ENCODE measurements at regions not wholly inside any gene's neighbourhood (a gene's known extent, or its start where the extent isn't known, plus 50 kb on each side); places are given as distances from the start of the nearest gene placed in this dataset.
"Not testable (repeated sequence)": the region's sequence is repeated elsewhere in the genome, so short reads cannot be mapped to it uniquely, and the experiment has no call there.

GRCh38 chr2:187873132-187873531 lies 318.9 kb upstream of the TFPI start:
- no peak for DNase-seq
- H3K4me3 ChIP-seq, result no peak overlapping the region

GRCh38 chr2:187874786-187875185 lies 320.6 kb upstream of the TFPI start:
- DNase-seq, result no peak
- no peaks in the 10 kb centered on the region for H3K9me3 ChIP-seq
- no peaks in the 10 kb centered on the region for H3K27me3 ChIP-seq
- no peaks in the 10 kb centered on the region for H3K36me3 ChIP-seq
- no peak overlapping the region for H3K4me3 ChIP-seq

More at GRCh38 chr2:187873132-187873531, 318.9 kb upstream of the TFPI start:
- Histone ChIP-seq H3K36me3 (no peaks in the 10 kb centered on the region), H3K27me3 (no peaks in the 10 kb centered on the region), H3K9me3 (no peaks in the 10 kb centered on the region)

GRCh38 chr2:187875261-187876141 lies 321.3 kb upstream of the TFPI start:
- H3K27me3 ChIP-seq, result no peaks in the 10 kb centered on the region
- DNase-seq, result no peak
- H3K9me3 ChIP-seq, result no peaks in the 10 kb centered on the region
- H3K4me3 ChIP-seq, result no peak overlapping the region
- H3K36me3 ChIP-seq, result no peaks in the 10 kb centered on the region

- no peak overlapping the region for H3K4me3 ChIP-seq
- H3K36me3 ChIP-seq, result no peaks in the 10 kb centered on the region
- no peaks in the 10 kb centered on the region for H3K27me3 ChIP-seq
- no peak for DNase-seq
- H3K9me3 ChIP-seq, result no peaks in the 10 kb centered on the region
Measured at GRCh38 chr2:187876554-187876953, 322.3 kb upstream of the TFPI start.

- H3K9me3 ChIP-seq, result no peaks in the 10 kb centered on the region
- no peaks in the 10 kb centered on the region for H3K36me3 ChIP-seq
- H3K4me3 ChIP-seq, result no peak overlapping the region
- H3K27me3 ChIP-seq, result no peaks in the 10 kb centered on the region
- no peak for DNase-seq
Measured at GRCh38 chr2:187877391-187877790, 323.2 kb upstream of the TFPI start.

GRCh38 chr2:187878112-187878511 lies 323.9 kb upstream of the TFPI start:
- Histone ChIP-seq H3K27me3 (no peaks in the 10 kb centered on the region), H3K36me3 (no peaks in the 10 kb centered on the region), H3K4me3 (no peak overlapping the region), H3K9me3 (no peaks in the 10 kb centered on the region)
- DNase-seq, result no peak

GRCh38 chr2:187879491-187879890 lies 325.3 kb upstream of the TFPI start:
- Histone ChIP-seq H3K4me3 (no peak overlapping the region), H3K36me3 (no peaks in the 10 kb centered on the region), H3K27me3 (no peaks in the 10 kb centered on the region), H3K9me3 (no peaks in the 10 kb centered on the region)
- no peak for DNase-seq

- H3K4me3 ChIP-seq, result no peak overlapping the region
- H3K36me3 ChIP-seq, result no peaks in the 10 kb centered on the region
- H3K27me3 ChIP-seq, result no peaks in the 10 kb centered on the region
- no peaks in the 10 kb centered on the region for H3K9me3 ChIP-seq
- DNase-seq, result no peak
Measured at GRCh38 chr2:187884003-187884402, 329.8 kb upstream of the TFPI start.

GRCh38 chr2:187890690-187891089 lies 336.5 kb upstream of the TFPI start:
- no peaks in the 10 kb centered on the region for H3K27me3 ChIP-seq
- H3K9me3 ChIP-seq, result no peaks in the 10 kb centered on the region; the same call in 1 of the 2 replicates
- no peaks in the 10 kb centered on the region for H3K36me3 ChIP-seq
- H3K4me3 ChIP-seq, result no peak overlapping the region
- DNase-seq, result no peak

GRCh38 chr2:187900021-187900420 lies 345.8 kb upstream of the TFPI start:
- Histone ChIP-seq H3K4me3 (no peak overlapping the region), H3K36me3 (no peaks in the 10 kb centered on the region), H3K27me3 (no peaks in the 10 kb centered on the region), H3K9me3 (no peaks in the 10 kb centered on the region)
- no peak for DNase-seq

GRCh38 chr2:187906021-187906420 lies 351.8 kb upstream of the TFPI start:
- no peaks in the 10 kb centered on the region for H3K27me3 ChIP-seq
- H3K4me3 ChIP-seq, result no peak overlapping the region
- H3K9me3 ChIP-seq, result no peaks in the 10 kb centered on the region
- no peaks in the 10 kb centered on the region for H3K36me3 ChIP-seq
- no peak for DNase-seq

GRCh38 chr2:187910922-187911321 lies 356.7 kb upstream of the TFPI start:
- H3K27me3 ChIP-seq, DNase-seq, H3K9me3 ChIP-seq, H3K4me3 ChIP-seq, H3K36me3 ChIP-seq: not testable (repeated sequence)

- no peak for DNase-seq
- H3K27me3 ChIP-seq, result no peaks in the 10 kb centered on the region; the same call in 1 of the 2 replicates
Measured at GRCh38 chr2:187912950-187913349, 358.7 kb upstream of the TFPI start.

GRCh38 chr2:187915810-187916209 lies 361.6 kb upstream of the TFPI start:
- H3K4me3 ChIP-seq, result no peak overlapping the region
- H3K27me3 ChIP-seq, result no peaks in the 10 kb centered on the region; the same call in 1 of the 2 replicates
- DNase-seq, result no peak
- H3K9me3 ChIP-seq, result no peaks in the 10 kb centered on the region; the same call in 1 of the 2 replicates
- H3K36me3 ChIP-seq, result no peaks in the 10 kb centered on the region

More at GRCh38 chr2:187912950-187913349, 358.7 kb upstream of the TFPI start:
- Histone ChIP-seq H3K4me3 (no peak overlapping the region), H3K36me3 (no peaks in the 10 kb centered on the region), H3K9me3 (no peaks in the 10 kb centered on the region)

- Histone ChIP-seq H3K9me3 (no peaks in the 10 kb centered on the region; the same call in 1 of the 2 replicates), H3K36me3 (no peaks in the 10 kb centered on the region), H3K4me3 (no peak overlapping the region), H3K27me3 (no peaks in the 10 kb centered on the region; the same call in 1 of the 2 replicates)
- DNase-seq, result no peak
Measured at GRCh38 chr2:187916799-187917198, 362.6 kb upstream of the TFPI start.

- Histone ChIP-seq H3K9me3 (no peaks in the 10 kb centered on the region; the same call in 1 of the 2 replicates), H3K4me3 (no peak overlapping the region), H3K27me3 (no peaks in the 10 kb centered on the region; the same call in 1 of the 2 replicates), H3K36me3 (no peaks in the 10 kb centered on the region)
- no peak for DNase-seq
Measured at GRCh38 chr2:187917535-187917934, 363.3 kb upstream of the TFPI start.

- Histone ChIP-seq H3K9me3 (no peaks in the 10 kb centered on the region; the same call in 1 of the 2 replicates), H3K36me3 (no peaks in the 10 kb centered on the region), H3K4me3 (no peak overlapping the region), H3K27me3 (no peaks in the 10 kb centered on the region; the same call in 1 of the 2 replicates)
- no peak for DNase-seq
Measured at GRCh38 chr2:187918996-187919821, 365.0 kb upstream of the TFPI start.

Data from MG63 (cell line).